ENCODE measurements at regions not wholly inside any gene's neighbourhood (a gene's known extent, or its start where the extent isn't known, plus 50 kb on each side); places are given as distances from the start of the nearest gene placed in this dataset.
"Not testable (repeated sequence)": the region's sequence is repeated elsewhere in the genome, so short reads cannot be mapped to it uniquely, and the experiment has no call there.

DNA sequence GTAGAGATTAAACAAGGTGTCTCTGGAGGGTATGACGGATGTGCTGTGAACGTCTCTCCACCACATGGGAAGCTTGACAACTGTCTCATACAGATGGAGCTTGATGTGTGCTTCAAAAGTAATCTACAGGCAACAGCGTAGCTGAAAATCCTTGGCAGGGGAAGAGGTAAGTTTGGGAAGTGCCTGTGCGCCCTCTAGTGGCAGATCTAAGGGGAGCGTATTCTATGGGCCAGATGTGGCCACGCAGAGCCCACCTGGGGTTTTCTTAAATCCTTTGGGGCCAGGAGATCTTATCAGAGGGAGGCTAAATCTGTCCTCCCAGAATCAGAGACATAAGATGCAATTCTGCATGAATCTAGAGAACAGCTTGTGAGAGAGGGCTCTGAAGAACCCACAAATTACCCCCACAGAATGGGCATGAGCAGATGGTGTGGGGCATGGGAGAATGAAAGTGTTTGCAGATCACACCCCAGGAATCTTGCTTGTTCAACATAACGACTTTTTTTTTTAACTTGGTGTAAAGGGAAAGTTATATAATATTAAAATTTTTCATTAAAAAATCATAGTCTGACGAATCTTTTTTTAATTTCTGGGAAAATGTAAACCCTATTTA is 91.2 kb upstream of the MPP7 start:
- peak; percentile 84 for DNase-seq

DNA sequence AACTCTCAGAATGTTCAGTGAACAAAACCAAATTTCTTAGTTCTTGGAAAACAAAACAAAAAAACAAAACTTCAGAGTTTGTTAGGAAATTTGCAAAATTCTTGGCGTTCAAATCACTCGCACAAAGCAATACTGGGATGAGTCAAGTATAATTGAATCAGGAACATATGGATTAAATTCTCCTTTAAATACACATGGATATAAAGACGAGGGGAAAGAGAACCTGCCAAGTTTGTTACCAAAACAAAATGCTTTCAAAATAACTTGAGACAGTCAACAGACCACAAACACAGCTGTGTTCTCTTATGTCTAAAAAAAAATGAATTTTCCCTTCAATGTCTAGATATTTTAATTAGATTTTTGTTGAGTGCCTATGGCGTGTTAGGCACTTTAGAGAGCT is 93.5 kb upstream of the MPP7 start:
- no peak for DNase-seq

- no peak for DNase-seq
Measured at GRCh38 chr10:28397229-28397628, 94.4 kb upstream of the MPP7 start.

GRCh38 chr10:28400176-28400575 is 97.3 kb upstream of the MPP7 start:
- no peak for DNase-seq

DNA sequence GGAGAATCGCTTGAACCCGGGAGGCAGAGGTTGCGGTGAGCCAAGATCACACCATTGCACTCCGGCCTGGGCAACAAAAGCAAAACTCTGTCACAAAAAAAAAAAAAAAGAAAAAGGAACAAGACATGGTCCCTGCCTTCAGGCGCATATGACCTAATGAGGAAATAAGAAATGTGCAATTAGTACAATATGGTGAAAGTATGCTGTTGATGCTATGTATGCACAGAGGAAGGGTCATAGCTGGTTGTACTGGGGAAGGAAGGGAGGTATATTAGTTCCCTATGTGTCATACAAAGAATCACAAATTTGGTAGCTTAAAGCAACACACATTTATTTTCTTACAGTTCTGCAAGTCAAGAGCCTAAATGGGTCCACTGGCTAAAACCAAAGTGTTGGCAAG is 97.8 kb upstream of the MPP7 start:
- DNase-seq: no peak

DNA sequence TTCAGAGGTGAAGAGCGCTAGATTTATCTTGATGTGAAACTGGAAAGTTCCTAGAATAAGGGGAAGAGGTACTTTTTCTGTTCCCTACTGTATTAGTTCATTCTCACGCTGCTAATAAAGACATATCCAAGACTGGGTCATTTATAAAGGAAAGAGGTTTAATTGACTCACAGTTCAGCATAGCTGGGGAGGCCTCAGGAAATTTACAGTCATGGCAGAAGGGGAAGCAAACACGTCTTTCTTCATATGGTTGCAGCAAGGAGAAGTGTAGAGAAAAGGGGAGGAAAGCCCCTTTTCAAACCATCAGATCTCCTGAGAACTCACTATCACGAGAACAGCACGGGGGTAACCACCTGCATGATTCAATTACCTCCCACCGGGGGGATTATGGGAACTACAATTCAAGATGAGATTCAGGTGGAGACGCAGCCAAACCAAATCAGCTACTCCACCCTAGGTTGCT is 99.8 kb upstream of the MPP7 start:
- not testable (repeated sequence) for DNase-seq

- no peak for DNase-seq
Measured at GRCh38 chr10:28403090-28403489, 100.2 kb upstream of the MPP7 start.

DNA sequence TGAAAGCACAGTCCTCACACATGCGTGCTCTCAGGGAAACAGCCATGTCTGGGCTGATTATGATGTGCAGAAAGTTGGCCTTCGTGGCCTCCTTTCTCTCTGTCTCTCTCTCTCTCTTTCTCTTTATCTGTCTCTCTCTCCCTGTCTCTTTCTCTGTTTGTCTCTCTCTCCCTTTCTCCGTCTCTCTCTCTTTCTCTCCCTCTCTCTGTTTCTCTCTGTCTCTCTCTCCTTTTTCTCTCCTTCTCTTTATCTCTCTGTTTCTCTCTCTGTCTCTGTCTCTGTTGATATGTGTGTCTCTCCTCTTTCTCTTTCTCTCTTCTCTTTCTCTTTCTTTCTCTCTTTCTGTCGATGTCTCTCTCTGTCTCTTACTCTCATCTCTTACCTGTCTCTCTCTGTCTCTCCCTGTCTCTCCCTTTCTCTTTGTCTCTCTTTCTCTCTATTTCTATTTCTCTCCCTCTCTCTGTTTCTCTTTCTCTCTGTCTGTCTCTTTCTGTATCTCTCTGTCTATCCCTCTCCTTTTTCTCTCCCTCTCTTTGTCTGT is 105.4 kb upstream of the MPP7 start:
- no peak for DNase-seq

GRCh38 chr10:28410420-28411135 is 107.7 kb upstream of the MPP7 start:
- no peak for DNase-seq

- no peak for DNase-seq
Measured at GRCh38 chr10:28411136-28411460, 108.2 kb upstream of the MPP7 start.

GRCh38 chr10:28411648-28412047 is 108.8 kb upstream of the MPP7 start:
- DNase-seq: no peak

- DNase-seq: no peak
Measured at GRCh38 chr10:28418069-28418468, 114.8 kb upstream of the WAC start.

DNA sequence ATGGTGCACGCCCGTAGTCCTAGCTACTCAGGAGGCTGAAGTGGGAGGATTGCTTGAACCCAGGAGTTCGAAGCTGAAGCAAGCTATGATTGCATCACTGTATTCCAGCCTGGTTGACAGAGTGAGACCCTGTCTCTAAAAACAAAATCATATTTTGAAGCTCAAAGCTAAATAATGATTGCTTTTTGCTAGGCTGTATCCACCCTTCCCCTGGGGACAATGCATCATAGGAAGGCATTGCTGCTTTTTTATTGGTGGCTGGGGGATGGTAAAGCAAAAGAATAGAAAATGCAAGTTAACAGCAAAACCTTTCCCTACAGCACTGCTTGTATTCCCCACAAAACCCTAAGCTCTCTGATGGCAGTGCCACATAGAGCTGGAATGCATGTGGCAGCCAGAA is 107.5 kb upstream of the WAC start:
- DNase-seq: no peak

DNA sequence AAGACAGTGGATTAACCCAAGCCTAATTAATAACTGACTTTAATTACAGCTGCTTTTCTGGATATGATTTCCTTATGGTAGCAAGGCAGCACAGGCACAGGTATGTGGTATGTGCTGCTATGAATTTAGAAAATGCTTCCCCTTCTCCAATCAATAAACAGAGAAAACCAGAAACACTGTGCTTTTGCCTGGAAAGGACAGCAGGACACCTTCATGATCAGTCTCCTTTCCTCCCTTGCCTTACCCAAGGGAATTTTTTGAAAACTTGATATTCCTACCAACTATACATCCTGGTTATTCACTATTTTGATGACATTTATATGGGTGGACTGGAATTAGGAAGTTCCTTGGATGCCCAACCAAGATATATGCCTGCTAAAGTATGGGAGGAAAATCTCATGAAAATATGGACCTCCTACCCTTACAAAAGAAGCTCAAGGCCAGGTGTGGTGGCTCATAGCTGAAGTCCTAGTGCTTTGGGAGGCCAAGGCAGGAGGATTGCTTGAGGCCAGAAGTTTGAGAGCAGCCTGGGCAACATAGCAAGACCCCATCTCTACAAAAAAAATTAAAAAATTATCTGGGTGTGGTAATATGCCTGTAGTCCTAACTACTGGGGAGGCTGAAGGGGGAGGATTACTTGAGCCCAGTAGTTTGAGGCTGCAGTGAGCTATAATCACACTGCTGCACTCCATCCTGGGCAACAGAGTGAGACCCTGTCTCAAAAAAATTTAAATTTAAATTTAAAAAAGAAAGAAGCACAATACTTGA is 106.3 kb upstream of the WAC start:
- DNase-seq: no peak

DNA sequence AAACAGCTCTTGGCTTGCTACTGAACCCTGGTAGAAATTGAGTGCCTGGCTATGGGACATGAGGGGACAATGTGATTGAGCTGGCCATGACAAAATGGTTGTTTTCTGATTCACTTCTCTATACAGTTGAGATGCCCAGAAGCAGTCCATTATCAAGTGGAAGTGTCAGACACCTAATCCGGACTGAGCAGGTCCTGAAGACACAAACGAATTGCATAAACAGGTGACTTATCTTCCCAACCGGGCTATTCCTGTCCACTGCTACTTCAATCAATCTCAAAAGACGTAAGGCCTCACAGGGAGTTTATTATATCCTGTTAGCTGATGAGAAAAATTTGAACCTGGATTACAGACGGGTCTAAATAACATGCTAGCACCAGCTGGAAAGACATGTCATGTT is 105.5 kb upstream of the WAC start:
- DNase-seq: no peak

GRCh38 chr10:28429045-28429444 is 103.9 kb upstream of the WAC start:
- no peak for DNase-seq

DNA sequence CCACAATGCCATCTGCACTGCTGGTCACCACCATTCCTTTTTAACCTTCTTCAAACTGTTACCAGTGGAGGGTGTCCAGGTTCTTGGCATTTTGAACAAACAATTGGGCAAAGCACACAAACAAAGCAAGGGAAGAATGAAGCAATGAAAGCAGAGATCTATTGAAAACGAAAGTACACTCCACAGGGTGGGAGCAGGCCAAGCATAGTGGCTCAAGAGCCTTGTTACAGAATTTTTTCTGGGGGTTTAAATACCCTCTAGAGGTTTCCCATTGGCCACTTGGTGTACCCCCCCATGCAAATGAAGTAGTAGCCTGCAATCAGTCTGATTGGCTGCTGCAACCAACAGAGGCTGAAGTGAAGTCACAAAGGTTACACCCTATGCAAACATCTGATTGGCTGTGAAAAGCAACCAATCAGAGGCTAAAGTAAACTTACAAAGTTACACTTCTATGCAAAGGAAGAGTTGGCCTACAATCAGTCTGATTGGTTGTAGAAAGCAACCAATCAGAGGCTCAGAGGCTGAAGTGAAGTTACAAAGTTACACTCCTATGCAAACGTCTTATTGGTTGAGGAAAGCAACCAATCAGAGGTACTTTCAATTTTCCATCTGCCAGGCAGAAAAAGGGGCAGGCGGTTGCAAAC is 103.2 kb upstream of the WAC start:
- DNase-seq: no peak

DNA sequence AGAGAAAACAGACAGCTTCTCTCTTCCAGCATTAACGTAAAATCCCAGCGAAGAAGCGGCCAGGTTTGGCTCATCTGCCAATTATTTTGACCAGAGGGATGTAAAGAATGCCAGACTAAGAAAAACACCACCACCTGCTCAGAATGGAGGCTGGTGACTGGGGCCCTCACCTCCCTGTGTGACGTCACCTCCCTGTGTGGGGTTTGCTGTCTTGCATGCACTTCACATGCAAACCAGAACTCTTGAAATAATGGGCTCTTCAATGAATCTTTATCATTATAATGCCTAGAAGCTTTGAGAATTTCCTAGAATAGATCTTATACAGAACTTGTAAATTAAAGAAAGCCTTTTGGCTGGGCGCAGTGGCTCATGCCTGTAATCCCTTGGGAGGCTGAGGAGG is 101.8 kb upstream of the WAC start:
- DNase-seq: no peak

DNA sequence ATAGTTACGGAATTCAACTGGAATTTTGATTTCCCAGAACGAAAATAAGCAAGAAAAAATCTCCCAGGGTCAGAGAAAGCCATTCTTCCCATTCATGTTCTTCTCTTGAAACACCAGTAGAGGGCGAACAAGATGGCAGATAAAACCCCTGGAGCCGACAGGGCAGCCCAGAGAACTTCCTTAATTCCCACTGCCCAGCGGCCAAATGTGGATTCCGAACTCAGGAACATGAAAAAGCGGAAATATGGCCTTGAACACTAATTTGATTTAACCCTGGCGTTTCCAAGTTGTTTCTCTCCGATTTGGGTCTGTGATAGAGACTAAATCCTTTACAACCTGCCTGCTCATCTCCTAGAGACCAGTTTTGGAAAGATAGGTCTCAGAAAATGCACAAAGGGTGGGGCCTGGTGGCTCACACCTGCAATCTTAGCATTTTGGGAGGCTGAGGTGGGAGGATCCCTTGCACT is 100.7 kb upstream of the WAC start:
- no peak for DNase-seq

GRCh38 chr10:28434063-28434462 is 98.9 kb upstream of the WAC start:
- DNase-seq: no peak

DNA sequence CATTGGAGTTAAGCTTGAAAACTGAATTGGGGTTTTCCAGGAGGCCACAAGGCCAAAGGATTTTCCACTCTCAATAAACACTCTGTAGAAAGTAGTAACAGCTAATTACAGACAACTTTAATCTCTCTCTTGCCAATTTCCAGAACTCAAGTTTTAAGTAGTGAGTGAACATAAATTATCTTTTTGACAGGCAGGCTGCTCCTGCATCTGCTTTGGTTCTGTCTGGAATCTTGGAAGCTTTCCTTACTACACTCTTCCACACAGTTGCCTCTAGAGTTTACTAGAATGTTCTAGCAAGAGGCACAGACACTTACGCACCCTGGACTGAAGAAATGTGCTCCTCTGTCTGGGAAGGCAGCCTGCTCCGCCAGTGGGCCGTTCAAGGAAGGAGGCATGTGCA is 90.5 kb upstream of the WAC start:
- DNase-seq: no peak

DNA sequence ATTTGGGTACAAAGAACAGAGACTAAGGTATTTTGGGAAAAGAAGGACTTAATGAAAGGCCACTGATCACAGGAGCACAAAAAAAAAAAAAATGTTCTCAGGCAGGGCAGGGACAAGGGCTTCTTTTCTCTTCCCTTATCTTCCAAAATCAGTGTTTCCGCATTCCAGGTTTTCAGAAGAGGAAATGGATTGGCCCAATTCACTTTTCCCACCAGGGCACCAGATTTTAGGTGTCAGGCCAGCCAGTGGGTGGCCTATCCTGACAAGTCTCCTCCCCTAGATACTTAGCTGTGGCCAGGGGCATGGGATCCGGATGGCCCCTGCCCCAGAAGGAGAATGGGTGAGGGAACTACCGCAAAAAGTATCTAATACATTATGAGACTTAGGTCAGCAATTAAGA is 88.9 kb upstream of the WAC start:
- no peak for DNase-seq

GRCh38 chr10:28445516-28445915 is 87.4 kb upstream of the WAC start:
- DNase-seq: no peak

Measured in activated effector memory CD4-positive, alpha-beta T cell treated with anti-CD3 and anti-CD28 coated beads, Interleukin-2, amount 50 U/mL, for 16 hours (primary cell).